ENCODE measurements at regions not wholly inside any gene's neighbourhood (a gene's known extent, or its start where the extent isn't known, plus 50 kb on each side); places are given as distances from the start of the nearest gene placed in this dataset.
"Not testable (repeated sequence)": the region's sequence is repeated elsewhere in the genome, so short reads cannot be mapped to it uniquely, and the experiment has no call there.

- DNase-seq (ENCODE audit: low spot score): no peak
These were observed 68.8 kb downstream of the SSX7 start for GRCh38 chrX:52585892-52586291.

GRCh38 chrX:52577464-52578173, 60.8 kb upstream of the XAGE1B start:
- no peak for DNase-seq (ENCODE audit: low spot score)

DNA sequence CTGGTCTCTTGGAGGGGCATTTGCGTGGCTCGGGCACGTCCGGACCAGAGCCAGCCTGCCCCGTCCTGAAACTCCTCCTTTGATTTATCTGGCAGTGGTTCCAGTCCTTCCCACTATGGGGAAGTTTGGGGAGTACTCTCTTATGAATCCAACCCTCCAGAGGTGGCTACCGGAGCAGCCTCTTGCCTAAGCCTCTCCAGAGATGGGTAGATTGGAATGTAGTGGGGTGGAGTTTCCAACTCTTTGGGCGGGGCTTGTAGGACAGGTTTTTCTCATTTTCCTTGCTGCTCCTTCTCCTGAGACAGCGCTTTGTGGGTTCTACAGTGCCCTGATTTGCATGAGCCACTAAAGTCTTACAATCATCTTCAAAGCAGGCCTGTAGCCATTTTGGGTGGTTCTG, 60.1 kb upstream of the XAGE1B start:
- DNase-seq (ENCODE audit: low spot score): no peak

- DNase-seq (ENCODE audit: low spot score): no peak
These were observed 59.6 kb upstream of the XAGE1B start for GRCh38 chrX:52576474-52576873.

DNA sequence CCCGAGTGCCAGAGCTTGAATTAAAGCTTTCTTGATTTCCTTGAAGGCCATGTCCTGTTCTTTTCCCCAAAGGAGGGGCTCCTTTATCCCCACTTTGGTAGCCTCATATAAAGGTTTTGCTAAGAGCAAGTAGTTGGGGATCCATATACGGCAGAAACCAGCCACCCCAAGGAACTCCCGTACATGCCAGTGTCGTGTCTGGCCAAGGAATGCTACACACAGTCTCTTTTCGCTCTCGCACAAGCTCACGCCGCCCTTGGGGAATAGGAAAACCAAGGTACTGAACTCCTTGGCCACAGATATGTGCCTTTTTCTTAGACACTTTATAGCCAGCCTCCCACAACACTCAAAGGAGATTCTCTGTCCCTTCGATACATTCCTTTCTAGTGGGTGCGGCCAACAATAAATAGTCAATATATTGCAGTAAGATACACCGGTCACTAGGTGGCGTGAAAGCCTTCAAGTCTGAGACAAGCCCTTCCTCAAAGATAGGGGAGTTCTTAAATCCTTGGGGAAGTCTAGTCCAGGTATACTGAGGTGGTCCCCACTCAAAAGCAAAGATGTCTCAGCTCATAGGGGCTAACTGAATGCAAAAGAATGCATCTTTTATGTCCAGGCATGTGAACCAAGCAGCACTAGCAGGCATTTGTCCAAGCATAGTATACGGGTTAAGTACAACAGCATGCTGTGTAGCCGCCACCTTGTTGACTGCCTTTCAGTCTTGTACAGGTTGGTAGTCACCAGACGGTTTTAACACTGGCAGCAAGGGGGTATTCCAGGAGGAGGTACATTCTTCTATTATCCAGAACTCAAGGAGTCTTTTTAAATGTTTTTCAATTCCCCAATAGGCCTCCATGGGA, 57.8 kb upstream of the XAGE1B start:
- DNase-seq (ENCODE audit: low spot score): peak; percentile 56

DNA sequence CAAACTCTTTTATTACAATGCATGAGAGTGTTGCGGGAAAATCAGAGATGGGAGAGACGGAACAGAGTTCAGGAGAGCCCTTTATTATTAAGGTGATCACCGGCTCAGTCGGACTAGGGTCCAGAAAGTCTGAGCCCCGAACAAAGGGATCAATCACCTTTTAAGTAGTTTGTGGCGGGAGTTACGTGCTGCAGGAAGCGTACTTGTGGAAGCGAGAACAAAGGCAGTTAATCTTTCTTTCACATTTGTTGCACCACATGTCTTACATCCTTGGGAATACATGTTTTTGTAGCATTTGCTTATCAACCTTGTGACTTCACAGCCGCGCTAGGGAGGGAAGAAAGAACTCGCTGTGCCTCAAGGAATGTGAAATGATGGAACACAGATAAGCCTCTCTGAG, 51.3 kb upstream of the XAGE1B start:
- DNase-seq (ENCODE audit: low spot score): not testable (repeated sequence)

Measured in H4 (cell line).